GM21528 (cell line): ENCODE measurements at regions not wholly inside any gene's neighbourhood (a gene's known extent, or its start where the extent isn't known, plus 50 kb on each side); places are given as distances from the start of the nearest gene placed in this dataset.

Experiments used
- ATAC-seq: cut with Tn5 transposase; IDR thresholded peaks from one replicate; pipeline ENCODE4 v1.9.1; 2021; ENCODE audit warnings: mild to moderate bottlenecking, moderate library complexity; ENCODE audit not compliant: unreplicated experiment, low FRiP score

GRCh38 chr13:88526186-88526852 lies 855.1 kb downstream of the SLITRK5 start:
- no peak for ATAC-seq

DNA sequence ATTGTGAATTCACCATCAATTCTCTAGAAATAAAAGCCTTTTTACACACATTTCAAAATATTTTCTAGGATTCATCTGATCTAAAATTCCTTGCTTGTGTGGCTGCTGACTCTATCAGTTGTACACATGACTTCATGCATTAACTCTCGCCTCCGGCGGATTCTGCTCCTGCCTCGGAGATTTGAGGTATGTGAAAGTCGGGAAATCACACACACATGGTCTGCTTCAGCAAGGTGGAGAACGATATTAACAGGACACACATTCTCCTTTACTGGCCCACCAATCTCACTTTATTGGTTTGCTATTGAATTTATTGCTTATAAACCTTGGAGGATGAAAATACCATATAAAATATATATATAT lies 855.7 kb downstream of the SLITRK5 start:
- no peak for ATAC-seq

GRCh38 chr13:88541994-88542393 lies 870.8 kb downstream of the SLITRK5 start:
- ATAC-seq = no peak

GRCh38 chr13:88544836-88545235 lies 873.7 kb downstream of the SLITRK5 start:
- ATAC-seq = no peak

DNA sequence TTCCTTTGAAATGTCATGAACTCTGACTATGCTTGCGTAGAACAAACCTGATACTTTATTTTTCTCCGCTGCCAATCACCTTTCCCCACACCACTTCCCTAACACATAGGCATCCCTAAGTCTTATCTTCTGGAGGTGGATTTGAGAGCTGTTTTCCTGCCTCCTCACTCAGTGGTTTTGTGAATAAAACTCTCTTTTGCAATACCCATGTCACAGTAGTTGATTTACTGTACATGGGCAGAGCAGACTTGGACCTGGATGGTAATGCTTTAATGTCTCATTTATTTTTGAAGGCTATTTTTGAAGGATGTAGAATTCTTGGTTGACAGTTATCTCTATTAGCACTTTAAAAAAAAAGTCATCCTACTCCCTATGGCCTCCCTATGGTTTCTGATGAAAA lies 881.8 kb downstream of the SLITRK5 start:
- no peak for ATAC-seq

GRCh38 chr13:88565566-88565965 lies 894.4 kb downstream of the SLITRK5 start:
- no peak for ATAC-seq

- no peak for ATAC-seq
These were observed 914.7 kb downstream of the SLITRK5 start for GRCh38 chr13:88585861-88586260.

DNA sequence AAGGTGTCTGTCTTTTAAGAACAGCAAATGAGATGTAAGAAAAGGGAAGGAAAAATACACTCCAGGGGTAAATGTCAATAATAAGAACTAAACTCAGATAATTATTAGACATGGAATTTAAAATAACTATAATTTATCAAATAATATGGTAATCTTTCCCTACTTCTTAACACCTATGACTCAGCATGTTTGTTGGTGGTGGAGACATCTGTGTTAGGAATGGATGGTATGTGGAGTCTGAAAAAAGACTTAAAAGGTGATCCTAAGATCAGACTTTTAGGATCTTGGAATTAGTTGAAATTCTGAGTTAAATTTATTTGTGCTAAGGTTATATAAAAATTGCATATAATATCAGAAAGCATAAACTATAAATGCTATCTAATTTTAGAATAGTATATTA lies 915.1 kb downstream of the SLITRK5 start:
- no peak for ATAC-seq

DNA sequence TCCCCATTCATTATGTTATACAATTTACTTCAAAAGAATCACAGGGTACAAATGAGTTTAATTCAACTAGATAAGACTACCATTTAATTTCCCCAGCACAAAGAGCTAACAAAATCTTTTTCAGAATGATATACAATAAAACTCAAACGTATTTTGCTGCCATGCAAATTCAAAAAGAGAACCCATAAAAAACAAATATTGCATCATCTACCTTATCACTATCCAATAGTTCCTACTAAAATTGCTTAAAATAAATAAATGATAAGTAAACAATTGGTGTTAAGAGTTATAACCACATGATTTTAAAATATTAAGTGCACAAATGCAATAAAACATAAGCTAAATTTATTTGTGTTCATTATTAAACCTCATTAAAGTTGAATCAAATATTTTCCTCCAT lies 919.4 kb downstream of the SLITRK5 start:
- ATAC-seq = no peak

- no peak for ATAC-seq
These were observed 920.9 kb downstream of the SLITRK5 start for GRCh38 chr13:88592105-88592504.

GRCh38 chr13:88601949-88602348 lies 930.8 kb downstream of the SLITRK5 start:
- no peak for ATAC-seq

DNA sequence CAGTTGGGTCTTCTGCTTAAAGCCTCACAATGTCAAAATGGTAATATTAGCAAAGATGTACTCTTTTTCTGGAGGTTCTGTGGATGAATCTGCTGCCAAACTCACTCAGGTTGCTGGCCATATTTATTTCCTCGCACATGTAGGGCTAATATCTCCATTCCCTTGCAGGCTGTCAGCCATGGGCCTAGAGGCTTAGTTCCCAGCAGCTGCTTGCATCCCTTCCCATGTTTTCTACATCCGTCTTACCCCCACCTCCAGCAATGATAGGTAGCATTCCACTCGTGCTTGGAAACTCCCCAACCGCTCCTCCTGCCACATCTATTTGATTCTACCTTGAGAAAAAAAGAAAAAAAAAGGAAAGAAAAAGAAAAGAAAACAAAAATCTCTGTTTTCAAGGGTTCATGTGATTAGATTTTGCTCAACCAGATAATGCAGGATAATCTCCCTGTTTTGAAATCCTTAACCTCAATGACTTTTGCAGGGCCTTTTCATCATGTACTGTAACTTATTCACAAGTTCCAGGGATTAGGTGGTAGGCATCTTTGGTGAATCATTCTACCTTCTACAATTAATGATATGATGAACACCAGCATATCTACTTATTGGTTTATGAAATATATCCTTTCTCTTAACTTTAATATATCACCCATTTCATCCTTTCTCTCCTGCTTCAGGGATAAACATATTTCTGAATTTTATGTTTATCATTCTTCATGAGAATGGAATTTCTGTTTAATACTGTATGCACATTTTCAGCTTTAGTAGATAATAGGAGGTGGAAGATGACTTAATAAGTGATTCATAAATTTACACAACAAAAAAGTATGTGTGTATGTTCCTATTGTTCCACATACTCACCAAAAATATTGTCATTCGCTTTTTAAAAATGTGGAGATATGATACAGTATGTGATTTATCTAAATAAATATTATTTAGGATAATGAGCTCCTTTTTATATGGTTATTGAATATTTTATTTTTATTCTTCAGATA lies 931.9 kb downstream of the SLITRK5 start:
- no peak for ATAC-seq

- ATAC-seq = no peak
These were observed 946.0 kb downstream of the SLITRK5 start for GRCh38 chr13:88617176-88617575.

- no peak for ATAC-seq
These were observed 951.3 kb downstream of the SLITRK5 start for GRCh38 chr13:88622362-88622973.

- ATAC-seq = no peak
These were observed 952.0 kb downstream of the SLITRK5 start for GRCh38 chr13:88623150-88623549.

GRCh38 chr13:88627071-88627470 lies 955.9 kb downstream of the SLITRK5 start:
- no peak for ATAC-seq

GRCh38 chr13:88628882-88629281 lies 957.7 kb downstream of the SLITRK5 start:
- no peak for ATAC-seq

GRCh38 chr13:88637935-88638334 lies 966.8 kb downstream of the SLITRK5 start:
- no peak for ATAC-seq

DNA sequence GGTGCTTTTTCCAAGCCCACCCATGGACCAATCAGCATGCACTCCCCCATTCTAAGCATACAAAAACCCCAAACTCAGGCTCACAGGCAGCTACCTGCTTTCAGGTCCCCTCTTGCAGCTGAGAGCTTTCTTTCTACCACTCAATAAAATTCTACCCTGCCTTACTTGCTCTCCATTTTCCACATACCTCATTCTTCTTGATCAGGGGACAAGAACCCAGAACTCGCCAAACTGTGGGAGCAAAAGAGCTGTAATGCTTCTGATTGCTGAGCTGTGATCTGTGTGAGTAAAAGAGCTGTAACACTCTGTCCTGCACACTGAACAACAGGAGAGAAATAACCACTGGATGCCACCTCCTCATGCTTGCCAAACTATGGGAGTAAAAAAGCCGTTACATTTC lies 972.1 kb downstream of the SLITRK5 start:
- ATAC-seq = no peak

GRCh38 chr13:88648598-88649373 lies 977.6 kb downstream of the SLITRK5 start:
- no peak for ATAC-seq

DNA sequence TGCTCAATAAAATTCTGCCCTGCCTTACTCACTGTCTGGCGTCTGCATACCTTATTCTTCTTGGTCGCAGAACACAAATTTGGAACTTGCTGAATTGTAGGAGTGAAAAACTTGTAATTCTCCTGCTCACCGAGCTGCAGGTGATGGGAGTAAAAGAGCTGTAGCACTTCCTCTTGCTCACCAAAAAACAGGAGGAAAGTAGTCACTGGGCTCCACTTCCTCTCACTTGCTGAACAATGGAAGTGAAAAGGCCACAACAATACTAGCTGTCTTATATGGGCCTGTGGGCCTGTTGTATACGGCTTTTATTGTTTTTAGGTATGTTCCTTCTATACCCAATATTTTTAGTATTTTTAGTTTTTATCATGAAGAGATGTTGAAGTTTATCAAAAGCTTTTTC lies 978.7 kb downstream of the SLITRK5 start:
- ATAC-seq = no peak
